ENCODE measurements at regions not wholly inside any gene's neighbourhood (a gene's known extent, or its start where the extent isn't known, plus 50 kb on each side); places are given as distances from the start of the nearest gene placed in this dataset.
"Not testable (repeated sequence)": the region's sequence is repeated elsewhere in the genome, so short reads cannot be mapped to it uniquely, and the experiment has no call there.

DNA sequence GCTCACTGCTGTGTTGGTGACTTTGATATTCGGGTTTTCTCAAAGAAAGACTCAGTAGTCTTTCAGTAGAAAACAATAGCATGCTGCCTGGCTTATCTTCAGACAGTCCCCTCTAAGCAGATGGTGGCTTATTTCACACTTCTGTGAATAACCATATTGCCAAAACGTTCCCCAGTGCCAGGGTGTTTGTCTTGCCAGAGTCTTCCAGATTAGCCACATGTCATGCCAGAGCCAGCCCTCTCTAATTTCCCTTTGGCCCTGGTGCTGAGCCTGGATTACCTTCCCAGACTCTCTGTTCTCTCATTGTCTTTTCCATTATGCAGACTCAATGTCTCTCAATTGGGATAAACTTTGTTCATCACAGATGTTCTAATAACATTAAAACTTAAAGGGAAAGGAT, 488.0 kb upstream of the ATXN8OS start:
- no peak for DNase-seq (ENCODE audit: extremely low spot score)
- ChIA-PET CTCF (no interaction called here), POLR2A (no interaction called here)
- TF ChIP-seq, protein P1, sequence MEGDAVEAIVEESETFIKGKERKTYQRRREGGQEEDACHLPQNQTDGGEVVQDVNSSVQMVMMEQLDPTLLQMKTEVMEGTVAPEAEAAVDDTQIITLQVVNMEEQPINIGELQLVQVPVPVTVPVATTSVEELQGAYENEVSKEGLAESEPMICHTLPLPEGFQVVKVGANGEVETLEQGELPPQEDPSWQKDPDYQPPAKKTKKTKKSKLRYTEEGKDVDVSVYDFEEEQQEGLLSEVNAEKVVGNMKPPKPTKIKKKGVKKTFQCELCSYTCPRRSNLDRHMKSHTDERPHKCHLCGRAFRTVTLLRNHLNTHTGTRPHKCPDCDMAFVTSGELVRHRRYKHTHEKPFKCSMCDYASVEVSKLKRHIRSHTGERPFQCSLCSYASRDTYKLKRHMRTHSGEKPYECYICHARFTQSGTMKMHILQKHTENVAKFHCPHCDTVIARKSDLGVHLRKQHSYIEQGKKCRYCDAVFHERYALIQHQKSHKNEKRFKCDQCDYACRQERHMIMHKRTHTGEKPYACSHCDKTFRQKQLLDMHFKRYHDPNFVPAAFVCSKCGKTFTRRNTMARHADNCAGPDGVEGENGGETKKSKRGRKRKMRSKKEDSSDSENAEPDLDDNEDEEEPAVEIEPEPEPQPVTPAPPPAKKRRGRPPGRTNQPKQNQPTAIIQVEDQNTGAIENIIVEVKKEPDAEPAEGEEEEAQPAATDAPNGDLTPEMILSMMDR (IDR thresholded peaks at IDR 0.05; ENCODE audit: control extremely low read depth, extremely low read depth, low read depth, missing control alignments) = no peak

DNA sequence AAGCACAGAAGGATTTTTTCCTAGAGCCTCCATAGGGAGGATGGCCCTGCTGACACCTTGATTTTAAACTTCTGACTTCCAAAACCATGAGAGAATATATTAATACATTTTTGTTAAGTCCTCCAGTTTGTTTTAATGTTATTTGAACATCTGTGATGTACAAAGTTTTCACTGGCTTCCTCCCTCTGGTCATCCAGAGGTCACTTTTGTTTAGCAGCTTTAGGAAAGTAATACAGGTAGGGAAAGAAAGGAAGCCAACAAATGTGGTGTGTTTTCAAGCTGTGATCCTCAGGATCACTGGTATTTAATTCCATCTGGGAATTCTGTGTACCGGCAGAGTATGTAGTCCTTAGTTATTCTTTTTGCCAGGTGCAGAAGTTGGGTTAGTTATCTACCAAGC, 488.8 kb upstream of the ATXN8OS start:
- CTCF ChIA-PET = no interaction called here
- TF ChIP-seq, protein P1 (IDR thresholded peaks at IDR 0.05; ENCODE audit: control extremely low read depth, extremely low read depth, low read depth, missing control alignments) = no peak
- POLR2A ChIA-PET = no interaction called here
- no peak for DNase-seq (ENCODE audit: extremely low spot score)

DNA sequence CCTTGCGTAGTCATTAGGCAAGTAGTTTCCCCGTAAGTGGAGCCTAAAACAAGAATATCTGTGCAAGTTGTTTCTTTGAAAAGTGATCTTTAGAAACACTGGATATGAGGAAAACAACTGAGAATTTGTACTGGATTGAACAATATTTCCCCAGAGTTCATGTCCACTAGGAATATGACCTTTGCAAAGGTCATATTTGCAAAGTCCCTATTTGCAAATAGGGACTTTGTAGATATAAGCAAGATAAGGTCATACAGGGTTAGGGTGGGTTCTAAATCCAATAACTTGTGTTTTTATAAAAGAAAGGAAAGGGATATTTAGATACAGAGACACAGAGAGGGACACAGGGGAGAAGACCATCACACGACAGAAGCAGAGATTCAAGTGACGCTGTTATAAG, 489.2 kb upstream of the ATXN8OS start:
- POLR2A ChIA-PET = no interaction called here
- CTCF ChIA-PET = no interaction called here
- TF ChIP-seq, protein P1 (IDR thresholded peaks at IDR 0.05; ENCODE audit: control extremely low read depth, extremely low read depth, low read depth, missing control alignments) = no peak
- DNase-seq (ENCODE audit: extremely low spot score) = no peak

DNA sequence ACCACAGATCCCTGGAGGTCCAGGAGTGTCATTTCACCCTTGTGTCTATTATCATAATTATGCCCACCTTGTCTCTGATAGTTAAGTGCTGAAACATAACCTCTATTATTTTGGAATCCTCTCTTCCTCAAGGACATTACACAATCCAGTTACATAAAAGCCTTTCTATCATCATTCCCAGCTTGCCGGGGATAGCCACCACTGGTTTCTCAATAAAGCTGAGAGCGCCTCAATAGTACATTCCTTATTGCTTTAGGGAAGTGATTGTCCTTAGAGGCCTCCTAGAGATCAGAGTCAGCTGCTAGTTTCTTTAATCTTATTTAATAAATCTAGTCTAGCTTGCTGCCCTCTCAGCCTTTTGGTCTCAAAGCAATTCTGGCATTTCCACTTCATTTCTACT, 490.0 kb upstream of the ATXN8OS start:
- ChIA-PET POLR2A (no interaction called here), CTCF (no interaction called here)
- DNase-seq (ENCODE audit: extremely low spot score) = no peak
- TF ChIP-seq, protein P1 (IDR thresholded peaks at IDR 0.05; ENCODE audit: control extremely low read depth, extremely low read depth, low read depth, missing control alignments) = no peak

DNA sequence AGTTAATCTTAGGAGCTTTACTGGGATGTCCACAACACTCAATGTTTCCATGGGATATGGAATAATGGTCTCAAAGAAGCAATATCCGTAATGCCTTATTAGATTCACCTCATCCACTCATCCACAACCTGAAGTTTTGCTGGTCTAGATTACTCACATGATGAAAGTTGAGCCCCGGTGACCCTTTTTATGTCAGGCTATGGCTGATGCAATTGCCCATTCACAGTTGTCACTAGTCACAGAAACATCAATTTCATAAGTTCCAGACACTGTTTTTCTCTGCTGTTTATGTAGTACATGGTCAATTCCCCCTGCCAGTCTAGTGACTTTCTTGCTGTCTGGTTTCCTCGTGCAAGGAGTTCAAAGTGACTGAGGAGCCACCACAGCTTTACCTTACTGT, 491.2 kb upstream of the ATXN8OS start:
- no peak for DNase-seq (ENCODE audit: extremely low spot score)
- CTCF ChIA-PET = no interaction called here
- POLR2A ChIA-PET = no interaction called here
- TF ChIP-seq, protein P1 (IDR thresholded peaks at IDR 0.05; ENCODE audit: control extremely low read depth, extremely low read depth, low read depth, missing control alignments) = no peak

DNA sequence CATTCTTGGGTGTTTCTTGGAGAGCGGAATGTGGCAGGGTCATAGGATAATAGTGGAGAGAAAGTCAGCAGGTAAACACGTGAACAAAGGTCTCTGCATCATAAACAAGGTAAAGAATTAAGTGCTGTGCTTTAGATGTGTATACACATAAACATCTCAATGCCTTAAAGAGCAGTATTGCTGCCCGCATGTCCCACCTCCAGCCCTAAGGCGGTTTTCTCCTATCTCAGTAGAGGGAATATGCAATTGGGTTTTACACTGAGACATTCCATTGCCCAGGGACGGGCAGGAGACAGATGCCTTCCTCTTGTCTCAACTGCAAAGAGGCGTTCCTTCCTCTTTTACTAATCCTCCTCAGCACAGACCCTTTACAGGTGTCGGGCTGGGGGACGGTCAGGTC, 492.6 kb upstream of the ATXN8OS start:
- POLR2A ChIA-PET; DNase-seq (ENCODE audit: extremely low spot score); CTCF ChIA-PET: not testable (repeated sequence)

DNA sequence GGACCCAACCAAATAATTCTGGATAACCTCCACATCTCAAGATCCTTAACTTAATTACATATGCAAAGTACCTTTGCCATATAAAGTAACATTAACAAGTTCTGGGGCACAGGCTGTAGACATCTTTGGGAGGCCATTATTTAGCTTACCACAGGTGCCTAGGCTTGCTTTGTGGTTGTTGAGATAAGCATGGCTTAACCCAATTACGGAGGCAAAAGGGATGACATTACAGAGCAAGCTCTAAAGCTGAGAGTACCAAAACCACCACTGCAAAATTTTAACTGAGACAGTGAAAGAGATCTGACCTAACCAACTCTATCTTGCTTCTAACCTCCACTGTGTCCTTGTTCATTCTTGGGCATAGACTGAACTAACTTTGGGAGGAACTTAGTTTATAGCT, 502.9 kb upstream of the ATXN8OS start:
- TF ChIP-seq, protein P1 (IDR thresholded peaks at IDR 0.05; ENCODE audit: control extremely low read depth, extremely low read depth, low read depth, missing control alignments) = no peak
- DNase-seq (ENCODE audit: extremely low spot score) = no peak
- POLR2A ChIA-PET = no interaction called here
- CTCF ChIA-PET = interaction anchor here (1.0 kb wide), 1 partner anchor 9 kb away, joined by 3 read pairs; no protein-coding TSS in a partner anchor

Data from GM10248 (cell line).